Loucy (cell line): ENCODE measurements at regions not wholly inside any gene's neighbourhood (a gene's known extent, or its start where the extent isn't known, plus 50 kb on each side); places are given as distances from the start of the nearest gene placed in this dataset.

Experiments
- H2AFZ ChIP-seq: fragments of 200-600 bp; sonication (generic); 2 replicates; pipeline ENCODE4 v1.6.0; 2016; ENCODE audit warnings: antibody characterized with exemption, mild to moderate bottlenecking, low read length, moderate library complexity
- H3F3A ChIP-seq: fragments of 200-600 bp; 2 replicates; pipeline ENCODE4 v1.6.0; 2016; ENCODE audit warnings: antibody characterized with exemption, low read depth, mild to moderate bottlenecking
- H3K27me3 ChIP-seq: fragments of 200-600 bp; sonication (generic); 2 replicates; pipeline ENCODE4 v1.6.1; 2014; ENCODE audit warnings: low read length, mild to moderate bottlenecking; ENCODE audit not compliant: insufficient read depth, poor library complexity, severe bottlenecking
- H3K36me3 ChIP-seq: fragments of 200-600 bp; sonication (generic); 2 replicates; pipeline ENCODE4 v1.6.1; 2016; ENCODE audit warnings: low read length; ENCODE audit not compliant: insufficient read depth
- H3K4me1 ChIP-seq: fragments of 200-600 bp; sonication (generic); 2 replicates; pipeline ENCODE4 v1.5.1; 2014; ENCODE audit warnings: low read length, mild to moderate bottlenecking; ENCODE audit not compliant: insufficient read depth, poor library complexity, severe bottlenecking
- H3K4me2 ChIP-seq: fragments of 200-600 bp; sonication (generic); 2 replicates; pipeline ENCODE4 v1.6.0; 2014; ENCODE audit warnings: antibody characterized with exemption, low read length, low read depth, mild to moderate bottlenecking; ENCODE audit not compliant: poor library complexity, severe bottlenecking
- H3K4me3 ChIP-seq: fragments of 200-600 bp; sonication (generic); 2 replicates; pipeline ENCODE4 v1.5.1; 2014; ENCODE audit warnings: low read length, mild to moderate bottlenecking, mixed read lengths; ENCODE audit not compliant: poor library complexity, severe bottlenecking
- H3K79me2 ChIP-seq: fragments of 200-600 bp; sonication (generic); 2 replicates; pipeline ENCODE4 v1.6.1; 2014; ENCODE audit warnings: low read length; ENCODE audit not compliant: insufficient read depth
- H3K9ac ChIP-seq: fragments of 200-600 bp; sonication (generic); 2 replicates; pipeline ENCODE4 v1.6.0; 2014; ENCODE audit warnings: mild to moderate bottlenecking, low read depth, low read length, moderate library complexity; ENCODE audit not compliant: poor library complexity, severe bottlenecking
- H3K9me2 ChIP-seq: fragments of 200-600 bp; sonication (generic); replicated peaks from 2 replicates; pipeline ENCODE4 v1.6.1; 2016; ENCODE audit warnings: low read depth, low read length, mixed read lengths
- H3K9me3 ChIP-seq: fragments of 200-600 bp; sonication (generic); 2 replicates; pipeline ENCODE4 v1.6.1; 2014; ENCODE audit warnings: mild to moderate bottlenecking, antibody characterized with exemption, low read length, low read depth; ENCODE audit not compliant: insufficient read depth
- H4K20me1 ChIP-seq: fragments of 200-600 bp; sonication (generic); 2 replicates; pipeline ENCODE4 v1.6.0; 2014; ENCODE audit warnings: antibody characterized with exemption, low read length, mild to moderate bottlenecking; ENCODE audit not compliant: insufficient read depth, poor library complexity, severe bottlenecking
- CTCF ChIP-seq: fragments of 200-600 bp; sonication (generic); conservative IDR thresholded peaks from 2 replicates; pipeline ENCODE4 v1.5.1; 2014; ENCODE audit warnings: mild to moderate bottlenecking, antibody characterized with exemption, low read length
- EZH2phosphoT487 ChIP-seq: fragments of 200-600 bp; IDR thresholded peaks from 2 replicates; pipeline ENCODE4 v1.6.1; 2018; ENCODE audit warnings: antibody characterized with exemption, mild to moderate bottlenecking, moderate library complexity, borderline replicate concordance

GRCh38 chr10:52379287-52379686 lies 65.2 kb downstream of the DKK1 start:
- Histone ChIP-seq H3K79me2 (no peaks in the 10 kb centered on the region), H4K20me1 (no peaks in the 10 kb centered on the region), H3K4me3 (no peak overlapping the region), H3K36me3 (no peaks in the 10 kb centered on the region), H3F3A (no peaks in the 10 kb centered on the region), H2AFZ (no peak overlapping the region), H3K9me3 (no peaks in the 10 kb centered on the region), H3K9ac (no peak overlapping the region), H3K9me2 (no peaks in the 10 kb centered on the region), H3K27me3 (no peaks in the 10 kb centered on the region), H3K4me2 (no peak overlapping the region), H3K4me1 (no peaks in the 10 kb centered on the region)
- TF ChIP-seq EZH2phosphoT487 (no peak), CTCF (no peak)

DNA sequence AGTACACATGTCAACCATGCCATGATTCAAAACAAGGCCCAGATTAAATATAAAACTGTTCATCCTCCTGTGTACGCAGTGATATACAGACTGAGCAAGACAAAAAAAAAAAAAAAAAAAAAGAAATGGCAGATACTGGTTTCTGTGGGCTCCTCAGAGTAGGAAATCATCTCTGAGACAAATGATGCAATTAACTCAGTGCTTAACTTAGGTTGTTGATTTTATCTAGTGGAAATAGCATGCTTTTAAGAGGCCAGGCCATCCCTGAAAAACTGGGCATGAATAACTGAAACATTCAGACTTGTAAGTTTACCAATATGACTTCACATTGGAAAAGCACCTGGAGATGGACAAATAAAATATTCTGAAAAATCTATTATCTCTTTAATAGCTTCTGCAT lies 69.0 kb downstream of the DKK1 start:
- Histone ChIP-seq H3K4me2 (no peak overlapping the region), H3K36me3 (no peaks in the 10 kb centered on the region), H2AFZ (no peak overlapping the region), H3K9ac (no peak overlapping the region), H3K4me3 (no peak overlapping the region), H4K20me1 (no peaks in the 10 kb centered on the region), H3K9me2 (no peaks in the 10 kb centered on the region), H3K9me3 (no peaks in the 10 kb centered on the region), H3F3A (no peaks in the 10 kb centered on the region), H3K4me1 (no peaks in the 10 kb centered on the region), H3K79me2 (no peaks in the 10 kb centered on the region), H3K27me3 (no peaks in the 10 kb centered on the region)
- no peak for TF ChIP-seq EZH2phosphoT487
- no peak for TF ChIP-seq CTCF

GRCh38 chr10:52387744-52388143 lies 73.7 kb downstream of the DKK1 start:
- Histone ChIP-seq H3K9me3 (no peaks in the 10 kb centered on the region), H3K79me2 (no peaks in the 10 kb centered on the region), H3K36me3 (no peaks in the 10 kb centered on the region), H2AFZ (no peak overlapping the region), H4K20me1 (no peaks in the 10 kb centered on the region), H3K27me3 (no peaks in the 10 kb centered on the region), H3K9me2 (no peaks in the 10 kb centered on the region), H3K4me3 (no peak overlapping the region), H3K9ac (no peak overlapping the region), H3K4me1 (no peaks in the 10 kb centered on the region), H3F3A (no peaks in the 10 kb centered on the region), H3K4me2 (no peak overlapping the region)
- TF ChIP-seq EZH2phosphoT487 (no peak), CTCF (no peak)
